NCI-H460 (cell line): ENCODE measurements at regions not wholly inside any gene's neighbourhood (a gene's known extent, or its start where the extent isn't known, plus 50 kb on each side); places are given as distances from the start of the nearest gene placed in this dataset.

ENCODE experiments used
- DNase-seq: peaks from one replicate; pipeline ENCODE4 v3.0.0-alpha.2; 2016; ENCODE audit warnings: low read depth; ENCODE audit errors: extremely low read depth

DNA sequence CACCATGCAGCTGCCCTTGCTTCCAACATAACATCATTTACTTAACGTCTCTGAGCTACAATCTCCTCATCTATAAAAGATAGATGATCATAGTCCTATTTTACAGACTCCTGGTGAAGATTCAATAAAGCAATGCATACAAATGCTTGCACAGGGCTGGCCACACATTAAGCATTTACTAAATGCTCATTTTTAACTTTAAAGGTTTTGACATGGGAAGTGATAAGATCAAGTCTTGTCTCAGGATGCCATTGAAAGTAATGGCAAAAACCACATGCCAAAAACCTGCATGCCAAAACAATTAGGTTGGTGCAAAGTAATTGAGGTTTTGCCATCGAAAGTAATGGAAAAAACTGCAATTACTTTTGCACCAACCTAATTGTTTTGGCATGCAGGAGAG, 181.2 kb upstream of the ADRA1B start:
- DNase-seq, result no peak

DNA sequence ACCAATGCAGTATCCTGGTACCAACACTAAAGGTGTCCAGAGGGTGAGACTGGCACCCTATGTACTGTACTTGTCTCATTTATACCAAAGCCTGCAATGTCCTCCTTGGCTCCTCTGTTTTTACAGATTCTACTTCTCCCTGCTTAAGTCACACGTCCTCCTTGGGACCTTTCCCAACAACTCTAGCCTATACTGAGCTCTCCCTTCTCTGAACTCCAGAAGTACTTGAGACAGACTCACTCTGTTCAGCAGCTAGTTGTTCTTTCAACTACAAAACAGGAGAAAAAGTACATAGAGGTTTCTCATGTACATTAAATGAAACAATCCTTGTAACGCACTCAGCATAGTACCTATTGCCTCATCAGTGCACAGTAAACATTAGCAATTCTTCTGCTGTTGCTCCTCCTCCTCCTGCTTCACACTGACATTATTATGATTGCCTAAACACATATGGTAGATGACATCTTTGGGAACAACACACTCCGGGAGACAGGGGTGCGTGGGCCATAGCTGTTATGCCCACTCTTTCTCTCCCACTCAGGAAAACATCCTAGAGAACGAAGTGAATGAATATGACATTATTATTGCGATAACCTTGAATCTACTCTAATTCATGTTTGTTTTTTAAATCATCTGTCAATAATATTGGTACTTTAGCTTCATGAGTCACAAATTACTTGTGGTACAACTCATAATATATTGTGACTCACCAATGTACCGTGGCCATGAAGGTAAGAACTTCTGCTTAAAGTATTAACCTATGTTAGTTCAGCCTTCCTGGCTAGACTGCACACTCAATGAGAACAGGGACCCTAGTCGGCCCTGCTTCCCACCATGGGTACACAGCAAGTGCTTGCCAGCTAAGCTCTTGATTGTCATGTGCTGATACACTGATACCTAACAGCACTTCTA, 180.3 kb upstream of the ADRA1B start:
- no peak for DNase-seq

DNA sequence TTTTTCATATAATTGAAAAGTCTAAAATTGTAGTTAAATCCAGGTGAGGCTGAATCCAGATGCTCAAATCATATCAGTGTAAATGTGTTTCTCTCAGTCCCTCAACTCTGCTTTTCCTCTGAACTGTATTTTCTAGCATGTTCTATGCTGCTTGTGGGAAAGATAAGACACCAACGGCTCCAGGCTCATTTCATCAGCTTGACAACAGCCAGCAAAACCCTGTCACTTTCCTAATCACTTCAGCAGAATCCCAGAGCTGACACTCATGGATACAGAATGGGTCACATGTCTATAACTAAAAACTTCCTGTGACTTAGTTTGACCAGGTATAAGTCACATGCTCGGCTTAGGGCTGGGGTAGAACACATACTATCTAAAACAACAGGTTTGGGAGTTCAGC, 179.4 kb upstream of the ADRA1B start:
- DNase-seq, result no peak

DNA sequence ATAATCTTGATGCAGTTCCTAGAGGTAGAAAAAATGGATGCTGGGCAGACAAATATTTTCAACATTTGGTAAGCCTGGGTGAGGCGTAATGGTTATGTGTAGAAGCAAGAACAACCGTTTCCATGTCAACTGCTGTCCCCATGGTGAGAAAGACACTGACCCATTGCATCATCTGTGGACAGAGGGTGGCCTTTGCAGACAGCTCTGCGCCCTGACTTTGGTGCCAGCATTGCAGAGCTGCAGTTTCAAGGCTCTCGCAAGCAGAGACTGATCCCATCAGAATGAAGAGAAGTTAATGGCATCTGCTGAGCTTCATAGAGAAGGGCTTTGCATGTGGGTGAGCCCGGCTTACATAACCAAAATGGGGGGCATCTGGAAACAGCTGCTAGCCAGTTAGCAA, 179.0 kb upstream of the ADRA1B start:
- DNase-seq, result no peak

DNA sequence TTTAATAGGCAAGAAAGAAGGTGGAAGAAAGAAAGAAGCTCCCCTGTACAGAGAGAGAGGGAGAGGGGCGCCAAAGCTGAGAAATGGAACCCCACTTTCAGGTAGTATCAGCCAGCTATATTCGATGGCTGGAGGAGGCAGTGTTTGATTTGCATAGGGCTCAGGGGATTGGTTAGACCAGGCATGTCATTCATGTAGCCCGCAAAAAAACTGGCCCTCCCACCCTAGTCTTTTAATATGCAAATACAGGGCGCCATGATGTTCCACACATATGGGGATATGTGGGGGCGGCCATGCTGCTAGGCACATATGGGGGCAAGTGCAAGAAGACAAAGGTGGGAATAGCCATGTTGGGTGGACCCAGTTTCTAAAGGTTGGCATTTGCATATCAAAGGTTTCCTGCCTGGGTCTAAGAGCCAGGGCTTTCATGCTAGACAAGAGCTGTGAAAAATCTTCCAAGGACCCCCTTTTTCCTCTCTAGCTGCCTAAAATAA, 174.4 kb upstream of the ADRA1B start:
- DNase-seq, result no peak

DNA sequence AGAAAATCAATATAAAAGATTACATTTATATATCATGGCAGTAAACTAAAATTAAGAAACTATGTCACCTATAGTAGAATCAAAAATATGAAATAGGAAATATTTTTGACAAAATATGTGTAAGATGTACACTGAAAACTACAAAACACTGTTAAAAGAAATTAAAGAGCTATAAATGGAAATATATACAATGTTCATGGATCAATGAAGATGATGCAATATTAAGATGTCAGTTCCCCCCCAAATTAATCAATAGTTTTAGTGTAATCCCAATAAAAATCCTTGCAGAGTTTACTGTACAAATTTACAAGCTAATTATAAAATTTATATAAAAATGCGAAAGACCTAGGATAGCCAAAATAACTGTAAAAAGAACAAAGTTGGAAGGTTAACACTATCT, 173.0 kb upstream of the ADRA1B start:
- DNase-seq, result no peak

DNA sequence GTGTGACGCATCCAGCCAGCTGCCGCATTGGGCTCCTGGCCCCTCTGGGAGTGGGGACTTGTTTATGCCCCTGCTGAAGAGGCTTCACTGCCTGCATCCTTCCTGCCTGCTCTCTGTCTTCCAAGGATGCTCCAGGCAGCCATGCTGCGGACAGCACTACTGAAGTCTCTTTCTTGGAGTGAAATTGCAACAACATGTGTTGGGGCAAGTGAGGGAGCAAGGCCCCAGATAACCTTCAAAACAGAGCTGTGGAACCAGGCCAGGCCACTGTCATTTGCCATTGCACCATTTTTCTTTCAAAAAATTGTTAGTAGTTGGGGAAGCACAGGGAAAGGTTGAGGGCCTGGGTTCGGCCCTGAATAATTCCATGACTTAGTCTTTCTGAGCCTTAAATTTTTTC, 169.6 kb upstream of the ADRA1B start:
- DNase-seq, result no peak

DNA sequence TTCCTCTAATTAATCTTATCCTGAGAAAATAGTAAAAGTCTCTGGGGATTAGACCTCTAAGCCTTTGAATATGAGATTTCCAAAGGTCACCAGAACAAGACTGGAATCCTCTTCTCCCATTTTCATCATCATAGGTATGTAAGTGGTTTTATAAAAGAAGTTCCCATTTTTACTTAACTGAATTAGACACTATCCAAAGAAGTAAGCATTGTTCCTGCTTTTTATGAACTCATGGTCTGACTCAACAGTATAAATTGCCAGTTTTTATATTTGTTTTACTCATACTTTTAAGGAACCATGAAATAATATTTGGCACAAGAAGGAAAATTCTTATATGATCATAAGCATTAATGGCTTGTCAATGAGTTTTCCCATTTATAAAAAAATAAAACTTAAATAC, 167.1 kb upstream of the ADRA1B start:
- DNase-seq, result no peak

DNA sequence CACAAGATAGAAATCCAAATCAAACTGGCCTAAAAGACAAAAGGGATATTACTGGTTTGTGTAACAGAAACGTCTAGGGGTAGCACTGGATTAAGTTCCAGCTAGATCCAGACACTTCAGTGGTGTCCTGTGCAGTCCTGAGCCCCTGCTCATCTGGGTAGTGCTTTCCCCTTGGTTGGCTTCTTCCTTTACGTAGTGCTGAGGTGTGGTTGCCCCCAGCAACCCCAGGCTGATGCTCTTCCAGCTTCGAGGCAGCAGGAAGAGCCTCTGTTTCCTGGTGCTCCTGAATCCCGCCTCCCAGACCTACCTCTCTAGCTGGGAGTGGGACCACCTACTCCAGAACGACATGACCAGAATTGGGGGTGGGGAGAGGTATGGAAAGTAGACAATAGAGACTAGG, 166.1 kb upstream of the ADRA1B start:
- no peak for DNase-seq

DNA sequence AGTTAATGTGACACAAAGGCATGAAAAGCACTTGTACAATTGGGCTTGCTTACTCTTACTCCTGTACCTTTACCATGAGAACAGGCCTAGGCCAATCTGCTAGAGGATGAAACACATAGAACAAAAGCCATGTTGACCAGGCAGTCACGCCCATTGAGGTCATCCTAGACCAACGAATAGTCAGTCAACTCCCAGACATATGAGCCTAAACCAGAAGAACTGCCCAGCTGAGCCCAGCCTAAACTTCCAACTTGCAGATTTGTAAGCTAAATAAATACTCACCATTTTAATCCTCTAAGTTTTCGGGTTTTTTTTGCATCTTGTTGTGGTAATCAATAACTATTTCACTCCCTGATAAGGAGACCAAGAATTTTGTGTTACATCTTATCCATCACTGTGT, 164.8 kb upstream of the ADRA1B start:
- no peak for DNase-seq

DNA sequence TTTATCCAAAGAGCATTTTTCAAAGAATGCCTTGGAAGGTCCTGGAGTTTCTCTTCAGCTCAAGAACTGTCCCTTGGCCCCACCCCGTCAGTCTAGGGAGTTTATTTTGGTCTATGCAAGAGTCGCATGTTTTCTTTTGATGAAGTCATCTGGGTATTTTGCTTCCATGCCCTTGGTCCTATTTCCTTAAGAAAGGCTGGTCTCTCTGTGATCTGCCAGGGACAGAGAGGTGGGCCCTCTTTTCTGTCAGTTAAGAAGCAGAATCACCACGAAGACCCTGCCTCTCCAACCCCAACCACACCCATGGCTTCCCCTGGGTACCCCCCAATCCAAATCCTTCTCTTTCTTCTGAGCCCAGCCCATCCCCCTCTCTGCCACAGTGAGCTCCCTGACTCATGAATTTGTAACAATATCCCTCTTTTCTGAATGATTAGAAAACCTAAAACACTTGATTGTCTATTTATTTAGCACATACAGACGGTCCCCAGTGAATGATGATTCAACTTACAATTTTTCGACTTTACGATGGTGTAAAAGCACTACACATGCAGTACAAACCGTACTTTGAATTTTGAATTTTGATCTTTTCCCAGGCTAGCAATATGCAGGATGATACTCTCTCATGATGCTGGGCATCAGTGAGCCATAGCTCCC, 163.5 kb upstream of the ADRA1B start:
- no peak for DNase-seq

DNA sequence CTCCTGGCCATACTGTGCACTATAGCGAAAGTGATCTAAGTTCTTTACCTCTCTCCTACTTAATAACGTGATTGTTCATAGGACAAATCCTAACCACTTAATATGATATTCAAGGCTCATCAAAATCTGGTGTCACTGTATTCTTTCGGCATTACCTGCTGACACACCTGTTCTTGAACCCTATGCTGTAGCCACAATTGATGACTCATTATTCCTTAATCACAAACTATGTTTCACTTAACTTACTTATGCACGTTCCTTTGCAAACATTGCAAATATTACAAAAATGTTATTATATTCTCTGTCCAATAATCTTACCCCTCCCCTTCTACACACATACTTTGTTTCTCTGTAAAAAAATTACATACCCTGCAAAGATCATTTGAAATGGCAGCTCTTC, 158.1 kb upstream of the ADRA1B start:
- DNase-seq, result no peak

DNA sequence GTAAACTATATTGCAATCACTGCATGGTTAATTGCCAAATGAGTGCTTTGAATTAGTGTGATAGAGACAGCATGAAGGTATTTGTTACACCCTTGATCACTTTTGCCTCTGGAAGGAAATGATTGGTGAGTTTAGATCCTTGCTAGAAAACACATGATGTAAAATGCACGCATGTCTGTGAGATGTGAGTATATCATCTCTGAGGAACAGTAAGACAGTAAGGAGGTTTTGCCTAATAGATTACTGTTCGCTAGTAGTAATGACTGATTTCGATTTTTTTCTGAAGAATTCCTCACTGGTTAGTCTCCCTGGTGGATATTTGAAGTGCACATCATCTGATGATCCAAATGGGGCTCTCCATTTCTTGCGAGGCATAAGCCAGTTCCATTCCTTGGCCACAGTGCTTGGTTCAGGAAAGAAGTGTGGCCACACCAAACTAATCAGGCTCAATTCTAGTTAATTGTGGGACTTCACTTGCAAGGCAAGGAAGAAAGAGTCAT, 156.4 kb upstream of the ADRA1B start:
- DNase-seq, result no peak

DNA sequence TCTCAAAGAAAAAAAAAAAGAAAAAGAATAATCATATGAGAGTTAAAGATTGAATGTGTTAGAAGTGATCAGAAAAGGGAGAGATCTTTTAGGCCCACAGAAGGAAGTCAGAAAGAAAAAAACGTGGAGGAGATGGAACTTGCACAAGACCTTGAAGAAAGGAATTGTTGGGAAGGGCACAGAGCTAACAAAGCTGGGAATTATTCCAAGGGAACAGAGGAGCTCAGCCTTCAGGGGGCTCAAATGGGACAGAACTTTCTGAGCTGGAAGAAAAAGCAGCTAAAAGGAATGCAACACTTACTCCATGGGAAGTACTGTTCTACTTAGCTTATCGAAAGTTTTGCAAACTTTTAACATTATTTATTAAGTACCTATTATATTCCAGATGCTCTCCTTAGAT, 153.4 kb upstream of the ADRA1B start:
- no peak for DNase-seq

DNA sequence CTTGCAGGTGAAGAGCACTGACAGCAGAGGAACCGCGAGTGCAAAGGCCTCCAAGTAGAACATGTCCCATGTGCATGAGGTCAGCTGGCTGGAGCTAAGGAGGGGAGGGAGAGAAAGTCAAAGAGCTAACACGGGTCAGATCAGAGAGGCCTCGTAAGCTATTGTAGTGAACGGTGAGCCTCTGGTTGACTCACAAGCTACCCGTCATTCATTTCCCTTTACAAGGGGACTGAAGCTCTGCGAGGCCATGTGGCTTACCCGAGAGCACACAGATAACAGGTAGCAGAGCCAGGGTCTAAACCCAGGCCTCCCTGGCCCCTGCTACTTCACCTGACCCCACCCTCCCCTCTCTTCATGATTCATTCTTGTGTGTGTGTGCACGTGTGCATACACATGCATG, 152.7 kb upstream of the ADRA1B start:
- no peak for DNase-seq

DNA sequence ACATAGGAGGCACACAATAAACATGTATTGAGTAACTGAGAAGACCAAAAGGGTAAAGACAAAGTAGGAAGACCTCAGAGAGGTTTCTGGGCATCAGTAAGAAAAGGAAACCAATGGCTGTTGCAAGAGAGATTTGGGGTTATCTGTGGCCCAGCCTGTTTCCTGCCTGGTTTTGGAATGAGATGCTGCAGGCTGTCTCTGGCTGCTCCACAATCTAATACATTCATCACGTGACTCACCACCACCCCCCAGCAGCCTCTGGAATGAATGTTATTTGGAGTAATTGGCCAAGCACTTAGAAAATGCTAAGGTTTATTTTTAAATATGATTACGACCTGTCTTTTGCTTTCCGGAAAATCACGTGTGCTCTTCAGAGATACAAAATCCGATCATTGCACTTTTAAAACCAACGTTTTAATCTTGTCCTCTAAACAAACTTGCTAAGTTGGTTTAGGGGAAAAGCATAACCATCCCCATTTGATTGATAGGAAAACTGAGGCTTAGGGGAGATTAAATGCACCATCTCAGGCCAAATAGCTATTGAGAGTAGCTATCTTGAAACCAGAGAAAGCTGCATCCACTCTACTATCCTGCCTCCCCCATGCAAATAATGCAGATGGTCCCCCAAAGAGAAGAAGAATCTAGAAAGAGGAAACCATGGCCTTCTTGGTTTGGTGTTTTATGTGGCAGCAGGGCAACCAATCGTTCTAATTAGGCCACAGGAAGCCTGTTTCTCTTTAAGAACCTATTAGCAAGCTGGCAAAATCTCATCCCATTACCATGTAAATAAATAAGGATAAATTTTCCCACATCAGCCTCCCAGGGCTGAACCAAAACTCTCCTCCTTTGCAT, 151.8 kb upstream of the ADRA1B start:
- DNase-seq, result no peak

DNA sequence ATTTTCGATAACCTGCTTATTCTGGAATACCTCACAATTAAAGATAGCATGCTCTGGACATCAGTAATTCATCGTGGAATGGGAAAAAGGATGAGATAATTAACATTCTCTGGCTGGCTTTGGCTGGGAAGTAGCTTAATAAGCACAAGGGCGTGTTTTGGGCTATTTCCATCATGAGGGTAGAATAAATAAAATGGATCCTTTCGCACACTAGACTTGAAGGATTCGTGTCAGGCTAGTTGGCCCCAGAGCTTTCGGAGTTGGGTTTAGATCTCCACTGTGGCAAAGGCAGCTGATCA, 151.2 kb upstream of the ADRA1B start:
- DNase-seq, result no peak

DNA sequence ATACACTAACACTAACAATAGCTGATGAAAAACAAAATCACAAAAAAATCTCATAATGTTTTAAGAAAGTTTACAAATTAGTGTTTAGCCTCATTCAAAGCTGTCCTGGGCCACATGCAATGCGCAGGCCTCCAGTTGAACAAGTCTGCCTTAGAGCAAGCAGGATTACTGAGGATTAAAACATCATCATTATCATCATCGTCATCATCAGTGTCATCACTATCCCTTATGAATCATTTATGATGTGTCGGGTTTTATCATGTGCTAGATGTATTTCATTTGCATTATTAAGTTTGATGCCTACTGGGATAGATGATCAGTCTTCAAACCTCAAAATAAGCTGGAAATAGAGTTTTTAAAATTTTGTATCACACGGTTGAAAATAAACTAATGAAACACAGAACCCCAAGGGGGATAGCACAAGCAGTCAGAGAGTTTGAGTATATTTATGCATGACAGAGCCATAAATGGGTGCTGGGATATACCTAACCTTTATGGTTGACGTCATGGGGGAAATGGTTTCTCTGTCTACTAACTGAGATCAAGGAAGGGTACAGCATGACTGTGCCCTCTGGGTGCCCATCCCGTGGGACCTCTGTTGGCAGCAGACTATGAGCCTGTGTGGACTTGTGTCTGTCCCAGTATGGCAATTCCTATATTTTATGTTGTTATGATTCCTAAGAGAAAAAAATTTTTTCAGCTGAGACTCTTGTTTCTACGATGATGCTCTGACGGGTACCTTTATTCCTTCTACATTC, 150.3 kb upstream of the ADRA1B start:
- DNase-seq, result no peak

DNA sequence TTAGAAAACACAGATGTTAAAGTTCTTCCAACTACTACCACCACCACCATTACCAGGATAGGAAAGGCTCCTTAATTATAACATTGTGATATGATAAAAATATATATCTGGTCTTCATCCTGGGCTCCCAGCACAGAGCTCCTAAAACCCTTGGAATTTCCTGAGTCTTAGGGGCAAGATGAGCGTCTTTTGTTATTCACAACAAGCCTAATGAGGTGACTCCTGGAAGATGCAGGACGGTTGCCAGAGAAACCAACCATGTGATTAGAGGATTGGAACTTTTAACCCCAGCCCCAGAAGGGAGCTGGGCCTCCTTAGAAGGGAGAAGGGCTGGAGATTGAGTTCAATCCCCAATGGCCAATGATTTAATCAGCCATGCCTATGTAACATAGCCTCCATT, 148.0 kb upstream of the ADRA1B start:
- DNase-seq, result no peak

DNA sequence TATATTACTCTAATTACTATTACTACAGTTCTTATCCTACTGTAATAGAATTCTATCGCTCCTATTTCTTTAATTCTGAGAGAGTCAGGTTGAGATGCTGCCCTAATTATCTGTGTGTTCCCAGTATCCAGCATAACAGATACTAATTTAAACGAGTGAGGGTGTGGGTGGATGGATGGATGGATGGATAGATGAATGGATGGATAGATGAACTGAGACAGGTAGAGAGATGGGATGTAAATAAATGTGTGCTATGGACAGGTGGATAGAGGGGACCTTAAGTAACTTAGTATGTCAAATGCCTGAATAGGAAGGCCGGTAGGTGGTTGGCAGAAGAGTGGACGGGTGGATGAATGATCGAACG, 143.6 kb upstream of the ADRA1B start:
- no peak for DNase-seq
